C4-2B (cell line): ENCODE measurements at regions not wholly inside any gene's neighbourhood (a gene's known extent, or its start where the extent isn't known, plus 50 kb on each side); places are given as distances from the start of the nearest gene placed in this dataset.

ENCODE experiments used
- CTCF ChIP-seq: fragments of 450-650 bp; conservative IDR thresholded peaks from 2 replicates; pipeline ENCODE4 v1.5.1; 2017; ENCODE audit warnings: mild to moderate bottlenecking
- ZFX ChIP-seq: fragments of 450-650 bp; IDR thresholded peaks from 2 replicates; pipeline ENCODE4 v1.6.1; 2017

- TF ChIP-seq CTCF (peak; percentile 26), ZFX (no peak)
Measured at GRCh38 chr3:36600404-36600803, 163.9 kb downstream of the DCLK3 start.
